ENCODE measurements at regions not wholly inside any gene's neighbourhood (a gene's known extent, or its start where the extent isn't known, plus 50 kb on each side); places are given as distances from the start of the nearest gene placed in this dataset.

- TF ChIP-seq CTCF (IDR thresholded peaks at IDR 0.05; ENCODE audit: poor library complexity, severe bottlenecking), result no peak
- Histone ChIP-seq H3K27me3 (ENCODE audit: insufficient read depth, poor library complexity, severe bottlenecking) (no peaks in the 10 kb centered on the region), H3K9me3 (ENCODE audit: severe bottlenecking) (no peaks in the 10 kb centered on the region), H3K4me1 (ENCODE audit: insufficient read depth, poor library complexity, severe bottlenecking) (peaks cover 7% of the 10 kb centered on the region), H3K27ac (ENCODE audit: poor library complexity, severe bottlenecking) (no peak overlapping the region), H3K4me3 (ENCODE audit: severe bottlenecking) (no peak overlapping the region), H3K36me3 (ENCODE audit: low read depth) (no peaks in the 10 kb centered on the region)
- ATAC-seq (ENCODE audit: low read depth) (peak; percentile 92), DNase-seq (ENCODE audit: low spot score) (no peak)
Measured at GRCh38 chr5:164097749-164098148, 592.3 kb downstream of the MAT2B start.

GRCh38 chr5:164098531-164098930, 593.1 kb downstream of the MAT2B start:
- DNase-seq (ENCODE audit: low spot score) (no peak), ATAC-seq (ENCODE audit: low read depth) (no peak)
- H3K27me3 ChIP-seq (ENCODE audit: insufficient read depth, poor library complexity, severe bottlenecking), result no peaks in the 10 kb centered on the region
- no peak for TF ChIP-seq CTCF (IDR thresholded peaks at IDR 0.05; ENCODE audit: poor library complexity, severe bottlenecking)
- no peak overlapping the region for H3K27ac ChIP-seq (ENCODE audit: poor library complexity, severe bottlenecking)
- H3K9me3 ChIP-seq (ENCODE audit: severe bottlenecking), result no peaks in the 10 kb centered on the region
- no peaks in the 10 kb centered on the region for H3K36me3 ChIP-seq (ENCODE audit: low read depth)
- peaks cover 7% of the 10 kb centered on the region for H3K4me1 ChIP-seq (ENCODE audit: insufficient read depth, poor library complexity, severe bottlenecking)
- no peak overlapping the region for H3K4me3 ChIP-seq (ENCODE audit: severe bottlenecking)

DNA sequence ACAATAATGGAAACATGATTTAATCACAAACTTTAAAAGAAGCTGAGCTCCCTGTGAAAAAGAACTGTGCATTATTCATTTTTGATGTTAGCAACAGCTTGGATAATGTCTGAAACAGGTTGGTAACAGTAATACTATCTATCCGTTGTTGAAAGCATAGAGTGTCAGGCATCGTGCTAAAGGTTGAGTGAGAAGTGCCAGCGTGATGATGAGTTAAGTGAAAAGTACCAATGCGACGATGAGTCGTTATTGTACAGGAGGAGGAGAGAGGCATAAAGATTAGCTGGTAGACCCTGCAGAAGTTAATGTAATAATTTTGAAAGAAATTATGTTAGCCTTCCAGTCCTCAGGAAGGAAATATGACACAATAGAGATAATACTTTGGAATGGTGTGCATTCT, 593.6 kb downstream of the MAT2B start:
- DNase-seq (ENCODE audit: low spot score) (no peak), ATAC-seq (ENCODE audit: low read depth) (no peak)
- Histone ChIP-seq H3K27me3 (ENCODE audit: insufficient read depth, poor library complexity, severe bottlenecking) (no peaks in the 10 kb centered on the region), H3K4me1 (ENCODE audit: insufficient read depth, poor library complexity, severe bottlenecking) (peaks cover 7% of the 10 kb centered on the region), H3K9me3 (ENCODE audit: severe bottlenecking) (no peaks in the 10 kb centered on the region), H3K27ac (ENCODE audit: poor library complexity, severe bottlenecking) (no peak overlapping the region), H3K4me3 (ENCODE audit: severe bottlenecking) (no peak overlapping the region), H3K36me3 (ENCODE audit: low read depth) (no peaks in the 10 kb centered on the region)
- TF ChIP-seq CTCF (IDR thresholded peaks at IDR 0.05; ENCODE audit: poor library complexity, severe bottlenecking), result no peak

DNA sequence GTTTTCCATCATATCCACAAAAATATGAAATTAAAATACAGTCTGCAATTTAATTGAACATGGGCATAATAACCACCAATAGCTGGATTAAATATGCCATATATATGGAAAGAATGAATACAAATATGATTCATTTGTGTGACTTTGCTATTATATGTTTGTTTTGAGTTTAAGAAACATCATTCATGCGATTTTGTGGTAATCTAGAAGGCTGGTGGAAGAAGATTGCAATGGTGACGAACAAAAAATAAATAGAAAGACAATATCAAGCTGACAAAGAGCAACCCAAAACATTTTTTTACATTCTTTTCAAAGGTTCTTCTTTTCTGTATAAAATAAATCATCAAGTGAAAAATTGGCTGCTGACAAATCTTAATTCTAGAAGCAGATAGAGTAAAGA, 610.0 kb downstream of the MAT2B start:
- peaks cover 6% of the 10 kb centered on the region for H3K4me1 ChIP-seq (ENCODE audit: insufficient read depth, poor library complexity, severe bottlenecking)
- no peak for TF ChIP-seq CTCF (IDR thresholded peaks at IDR 0.05; ENCODE audit: poor library complexity, severe bottlenecking)
- H3K27ac ChIP-seq (ENCODE audit: poor library complexity, severe bottlenecking), result no peak overlapping the region
- no peak overlapping the region for H3K4me3 ChIP-seq (ENCODE audit: severe bottlenecking)
- ATAC-seq (ENCODE audit: low read depth), result no peak
- H3K36me3 ChIP-seq (ENCODE audit: low read depth), result no peaks in the 10 kb centered on the region
- DNase-seq (ENCODE audit: low spot score), result no peak
- no peaks in the 10 kb centered on the region for H3K27me3 ChIP-seq (ENCODE audit: insufficient read depth, poor library complexity, severe bottlenecking)
- no peaks in the 10 kb centered on the region for H3K9me3 ChIP-seq (ENCODE audit: severe bottlenecking)

DNA sequence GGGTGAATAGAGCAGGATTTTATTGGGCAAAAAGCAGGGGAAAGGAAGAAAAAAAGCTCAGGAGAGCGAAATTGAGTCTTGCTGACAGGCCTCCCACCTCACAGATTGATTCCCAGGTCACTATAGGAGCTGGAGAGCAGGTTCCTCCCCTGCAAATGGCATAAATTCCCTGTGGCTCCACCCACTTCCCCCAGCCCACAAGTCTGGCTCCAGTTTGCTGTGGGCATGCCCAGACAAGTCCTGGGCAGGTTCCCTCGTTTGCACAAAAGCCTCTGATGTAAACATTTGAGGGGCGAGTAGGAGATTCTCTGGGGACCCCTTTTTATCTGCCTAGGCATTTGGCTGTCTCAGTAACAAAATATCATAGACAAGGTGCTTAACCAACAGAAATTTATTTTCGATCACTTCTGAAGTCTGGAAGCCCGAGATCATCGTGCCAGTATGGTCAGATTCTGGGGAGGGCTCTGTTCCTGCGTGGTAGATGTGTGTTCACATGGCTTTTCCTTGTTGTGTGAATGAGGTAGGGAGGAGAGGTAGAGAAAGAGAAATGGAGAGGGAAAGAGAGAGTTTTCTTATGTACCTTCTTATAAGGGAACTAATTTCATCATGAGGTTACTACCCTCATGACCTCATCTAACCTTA, 614.5 kb downstream of the MAT2B start:
- H3K27ac ChIP-seq (ENCODE audit: poor library complexity, severe bottlenecking), result no peak overlapping the region
- H3K4me3 ChIP-seq (ENCODE audit: severe bottlenecking), result no peak overlapping the region
- H3K4me1 ChIP-seq (ENCODE audit: insufficient read depth, poor library complexity, severe bottlenecking), result peaks cover 6% of the 10 kb centered on the region
- no peaks in the 10 kb centered on the region for H3K27me3 ChIP-seq (ENCODE audit: insufficient read depth, poor library complexity, severe bottlenecking)
- TF ChIP-seq CTCF (IDR thresholded peaks at IDR 0.05; ENCODE audit: poor library complexity, severe bottlenecking), result no peak
- DNase-seq (ENCODE audit: low spot score), result no peak
- ATAC-seq (ENCODE audit: low read depth), result peak; percentile 77
- no peaks in the 10 kb centered on the region for H3K36me3 ChIP-seq (ENCODE audit: low read depth)
- no peaks in the 10 kb centered on the region for H3K9me3 ChIP-seq (ENCODE audit: severe bottlenecking)
